HEK293 (cell line): ENCODE measurements at regions not wholly inside any gene's neighbourhood (a gene's known extent, or its start where the extent isn't known, plus 50 kb on each side); places are given as distances from the start of the nearest gene placed in this dataset.

Experiments used
- BCL11A ChIP-seq: fragments of 450-650 bp; formaldehyde crosslinking; IDR thresholded peaks from 2 replicates; pipeline ENCODE4 v1.5.1; 2016; ENCODE audit warnings: low read depth, missing biosample characterization, missing genetic modification characterization
- ELK4 ChIP-seq: IDR thresholded peaks from 2 replicates; pipeline ENCODE4 v1.6.1; 2011; ENCODE audit warnings: mild to moderate bottlenecking, low read depth, low read length, borderline replicate concordance
- GLI4 ChIP-seq: fragments of 450-650 bp; formaldehyde crosslinking; IDR thresholded peaks from 2 replicates; pipeline ENCODE4 v1.5.1; 2016; ENCODE audit warnings: missing biosample characterization, missing genetic modification characterization
- PRDM2 ChIP-seq: fragments of 450-650 bp; formaldehyde crosslinking; IDR thresholded peaks from 2 replicates; pipeline ENCODE4 v1.5.1; 2016; ENCODE audit warnings: missing biosample characterization, missing genetic modification characterization, borderline replicate concordance
- TCF7L2 ChIP-seq: IDR thresholded peaks from 2 replicates; pipeline ENCODE4 v1.6.1; 2011; ENCODE audit warnings: low read depth, mild to moderate bottlenecking, inconsistent platforms, low read length, moderate library complexity, borderline replicate concordance
- TSHZ1 ChIP-seq: fragments of 450-650 bp; formaldehyde crosslinking; IDR thresholded peaks from 2 replicates; pipeline ENCODE4 v1.5.1; 2016; ENCODE audit warnings: missing biosample characterization, missing genetic modification characterization, borderline replicate concordance
- ZNF112 ChIP-seq: fragments of 450-650 bp; formaldehyde crosslinking; IDR thresholded peaks from 2 replicates; pipeline ENCODE4 v1.5.0; 2017; ENCODE audit warnings: missing biosample characterization, missing genetic modification characterization
- ZNF501 ChIP-seq: fragments of 450-650 bp; formaldehyde crosslinking; IDR thresholded peaks from 2 replicates; pipeline ENCODE4 v1.5.1; 2016; ENCODE audit warnings: missing biosample characterization, missing genetic modification characterization
- ZNF530 ChIP-seq: fragments of 450-650 bp; formaldehyde crosslinking; IDR thresholded peaks from 2 replicates; pipeline ENCODE4 v1.5.1; 2016; ENCODE audit warnings: low read depth, missing biosample characterization, missing genetic modification characterization
- ZNF544 ChIP-seq: fragments of 450-650 bp; formaldehyde crosslinking; IDR thresholded peaks from 2 replicates; pipeline ENCODE4 v1.5.0; 2017; ENCODE audit warnings: missing biosample characterization, missing genetic modification characterization
- ZNF548 ChIP-seq: fragments of 450-650 bp; formaldehyde crosslinking; IDR thresholded peaks from 2 replicates; pipeline ENCODE4 v1.5.1; 2016; ENCODE audit warnings: missing biosample characterization, missing genetic modification characterization
- ZNF629 ChIP-seq: fragments of 450-650 bp; formaldehyde crosslinking; IDR thresholded peaks from 2 replicates; pipeline ENCODE4 v1.5.1; 2017; ENCODE audit warnings: missing biosample characterization, missing genetic modification characterization
- ZNF76 ChIP-seq: fragments of 450-650 bp; formaldehyde crosslinking; IDR thresholded peaks from 2 replicates; pipeline ENCODE4; 2016; ENCODE audit warnings: low read depth, missing biosample characterization, missing genetic modification characterization, borderline replicate concordance
- ZNF776 ChIP-seq: fragments of 450-650 bp; formaldehyde crosslinking; IDR thresholded peaks from 2 replicates; pipeline ENCODE4 v1.5.0; 2017; ENCODE audit warnings: missing biosample characterization, missing genetic modification characterization, borderline replicate concordance

DNA sequence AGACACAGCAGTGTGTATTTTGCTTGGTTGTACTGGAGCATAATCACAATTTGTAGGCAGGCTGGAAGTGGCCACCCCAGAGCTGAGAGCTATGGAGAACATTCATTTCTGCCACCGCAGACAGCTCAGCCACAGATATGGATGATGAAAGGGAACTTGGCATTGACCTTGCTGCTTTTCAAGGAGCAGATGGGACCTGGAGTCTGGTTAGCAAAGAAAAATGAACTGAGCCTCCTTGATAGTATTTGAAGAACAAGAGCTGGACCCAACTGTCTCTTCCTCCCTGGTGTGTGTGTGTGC lies 395.2 kb upstream of the ZNF462 start:
- TF ChIP-seq BCL11A (tag by site-specific recombination) (no peak), ZNF629 (tag by site-specific recombination) (no peak), TSHZ1 (tag by site-specific recombination) (no peak), PRDM2 (tag by site-specific recombination) (no peak), ZNF548 (tag by site-specific recombination) (no peak), ELK4 (no peak), GLI4 (no peak), ZNF776 (no peak), TCF7L2 (no peak), ZNF530 (tag by site-specific recombination) (no peak), ZNF501 (tag by site-specific recombination) (no peak), ZNF76 (tag by site-specific recombination) (no peak), ZNF544 (tag by site-specific recombination) (no peak), ZNF112 (tag by site-specific recombination) (no peak)
